ENCODE measurements at regions not wholly inside any gene's neighbourhood (a gene's known extent, or its start where the extent isn't known, plus 50 kb on each side); places are given as distances from the start of the nearest gene placed in this dataset.

GRCh38 chr4:14529653-14530052 is 472.6 kb upstream of the CPEB2 start:
- no peaks in the 10 kb centered on the region; a peak in 1 of 7 replicates for H3K27me3 ChIP-seq (replicated peaks in 1 of 4; ENCODE audit: control insufficient read depth in 3 of 4, extremely low read depth in 1 of 4, insufficient read depth in 3 of 4, low read length in 3 of 4)
- FAIRE-seq, result peak; percentile 77
- no peak overlapping the region for H4K8ac ChIP-seq (ENCODE audit: extremely low read depth, insufficient read depth, low read length)
- H3K23me2 ChIP-seq (ENCODE audit: low read depth, low read length), result no peaks in the 10 kb centered on the region
- H3K23ac ChIP-seq (ENCODE audit: insufficient read length), result no peak overlapping the region
- no peak overlapping the region for H2BK12ac ChIP-seq (ENCODE audit: low read depth, low read length)
- no peak overlapping the region for H2BK15ac ChIP-seq (ENCODE audit: low read length)
- H4K20me1 ChIP-seq (replicated peaks in 1 of 2; ENCODE audit: control insufficient read depth in 1 of 2, insufficient read depth in 2 of 2, low read length in 2 of 2), result no peaks in the 10 kb centered on the region
- H3K4me3 ChIP-seq (ENCODE audit: extremely low read depth in 1 of 4, insufficient read depth in 2 of 4, low read depth in 3 of 4, low read length in 4 of 4), result no peak overlapping the region
- H2AFZ ChIP-seq (ENCODE audit: low read length), result no peak overlapping the region
- no peak overlapping the region for H3K18ac ChIP-seq (ENCODE audit: extremely low read depth, low read length)
- no peak overlapping the region for H3K27ac ChIP-seq (ENCODE audit: low read depth, low read length)
- H3K14ac ChIP-seq (ENCODE audit: insufficient read length), result no peak overlapping the region
- WGBS, 2 experiments (ENCODE audit: extremely low coverage in 1 of 2, insufficient coverage in 1 of 2, insufficient read length in 1 of 2, insufficient replicate concordance in 2 of 2, low coverage in 1 of 2, low lambda C conversion rate in 2 of 2, missing lambda C conversion rate in 1 of 2), result 23% methylated on average over 4 of the region's 4 CpGs; no CpG with 5 or more reads in 1 of the 2 experiments
- H2BK5ac ChIP-seq (ENCODE audit: low read depth, low read length), result no peak overlapping the region
- no peaks in the 10 kb centered on the region for H3K79me2 ChIP-seq (ENCODE audit: control insufficient read depth in 1 of 2, insufficient read depth in 2 of 2, low read length in 2 of 2)
- H2BK20ac ChIP-seq (ENCODE audit: low read length), result no peak overlapping the region
- H3K9ac ChIP-seq (replicated peaks in 1 of 4; ENCODE audit: extremely low read depth in 1 of 4, low read depth in 3 of 4, low read length in 3 of 4), result no peak overlapping the region
- ChIA-PET CTCF (ENCODE audit: partially characterized antibody) (no interaction called here), POLR2A (ENCODE audit: partially characterized antibody) (no interaction called here)
- no peaks in the 10 kb centered on the region for H3K36me3 ChIP-seq (ENCODE audit: control insufficient read depth in 2 of 4, insufficient read depth in 4 of 4, low read length in 3 of 4)
- no peak overlapping the region for H4K91ac ChIP-seq (replicated peaks; ENCODE audit: insufficient read length, low read length)
- DNase-seq (ENCODE audit: low read depth in 1 of 2, low spot score in 2 of 2), result peak; percentile 10 to 44
- no peaks in the 10 kb centered on the region for H3K9me3 ChIP-seq (ENCODE audit: insufficient read depth in 2 of 2, low read depth in 1 of 2, low read length in 1 of 2)
- no peak overlapping the region for H3K4ac ChIP-seq (replicated peaks; ENCODE audit: insufficient read length, low read depth, low read length)
- H4K5ac ChIP-seq (ENCODE audit: insufficient read length, low read depth, low read length), result no peak overlapping the region
- no peaks in the 10 kb centered on the region for H3K79me1 ChIP-seq (ENCODE audit: low read depth, low read length)
- no peak overlapping the region for H2AK5ac ChIP-seq (ENCODE audit: low read depth, low read length)
- no peak overlapping the region for H3K4me2 ChIP-seq (ENCODE audit: insufficient read depth in 1 of 2, low read depth in 2 of 2, low read length in 2 of 2)
- H3K4me1 ChIP-seq (replicated peaks in 1 of 4; ENCODE audit: control insufficient read depth in 3 of 4, insufficient read depth in 4 of 4, low read length in 3 of 4), result peaks cover 0 to 3% (median 1%) of the 10 kb centered on the region in 4 experiments; a peak in 3 of 7 replicates
- no peak overlapping the region for H3K56ac ChIP-seq (replicated peaks; ENCODE audit: insufficient read length, low read depth, low read length)
- no peak overlapping the region for H2BK120ac ChIP-seq (replicated peaks; ENCODE audit: low read depth, low read length)
- no peak for TF ChIP-seq CHD7 (IDR thresholded peaks at IDR 0.05; ENCODE audit: insufficient replicate concordance, low read length)

Measured in H1 (cell line).